SH-SY5Y (cell line): ENCODE measurements at regions not wholly inside any gene's neighbourhood (a gene's known extent, or its start where the extent isn't known, plus 50 kb on each side); places are given as distances from the start of the nearest gene placed in this dataset.

ENCODE experiments used
- GATA2 ChIP-seq: IDR thresholded peaks from 2 replicates; pipeline ENCODE4 v1.6.1; 2011; ENCODE audit warnings: mild to moderate bottlenecking, low read depth, low read length
- GATA3 ChIP-seq: IDR thresholded peaks from 2 replicates; pipeline ENCODE4 v1.6.1; 2011; ENCODE audit warnings: low read depth, mild to moderate bottlenecking, low read length, moderate library complexity

DNA sequence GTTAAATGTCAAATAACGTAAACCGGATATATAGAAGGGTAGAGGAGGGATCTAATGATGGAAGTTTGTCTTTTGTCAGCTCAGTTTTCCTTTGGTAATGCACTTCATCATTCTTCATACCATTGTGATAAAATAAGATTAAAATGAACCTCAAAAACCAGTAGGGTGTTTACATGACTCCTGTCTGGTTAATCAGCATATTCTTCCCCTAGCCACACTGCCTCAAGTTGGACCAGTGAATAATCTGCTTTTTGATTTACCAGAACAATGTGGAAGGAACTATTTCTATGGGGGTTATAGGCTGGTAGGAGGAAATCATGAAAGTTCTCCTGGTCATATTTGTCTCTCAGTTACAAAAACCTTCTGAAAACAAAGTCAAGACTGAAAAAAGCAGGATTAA is 634.7 kb downstream of the NCAM2 start:
- TF ChIP-seq GATA2 (no peak), GATA3 (no peak)
